ENCODE measurements at regions not wholly inside any gene's neighbourhood (a gene's known extent, or its start where the extent isn't known, plus 50 kb on each side); places are given as distances from the start of the nearest gene placed in this dataset.
A peak's percentile ranks its signal among the peaks of the same experiment; 100 is the strongest.

DNA sequence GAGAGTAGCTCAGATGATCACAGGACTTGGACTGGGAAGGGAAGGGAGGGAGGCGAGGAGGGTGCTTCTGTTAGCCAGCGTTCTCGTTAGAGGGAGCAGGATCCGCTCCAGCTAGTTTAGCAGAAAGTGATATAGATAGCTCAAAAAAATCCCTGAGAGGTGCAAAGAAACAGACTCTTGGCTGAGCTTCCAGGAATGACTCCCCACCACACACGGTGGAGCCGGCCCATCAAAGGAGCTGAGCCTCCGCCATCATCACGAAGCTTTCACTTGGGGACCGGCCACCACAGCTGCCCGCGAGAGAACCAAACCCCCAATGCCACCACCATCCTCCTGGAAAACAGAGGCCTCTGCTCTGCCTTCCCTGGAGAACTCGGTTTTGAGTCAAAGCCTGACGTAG lies 124.6 kb upstream of the BCL2L14 start:
- DNase-seq (ENCODE audit: low read depth): no peak

DNA sequence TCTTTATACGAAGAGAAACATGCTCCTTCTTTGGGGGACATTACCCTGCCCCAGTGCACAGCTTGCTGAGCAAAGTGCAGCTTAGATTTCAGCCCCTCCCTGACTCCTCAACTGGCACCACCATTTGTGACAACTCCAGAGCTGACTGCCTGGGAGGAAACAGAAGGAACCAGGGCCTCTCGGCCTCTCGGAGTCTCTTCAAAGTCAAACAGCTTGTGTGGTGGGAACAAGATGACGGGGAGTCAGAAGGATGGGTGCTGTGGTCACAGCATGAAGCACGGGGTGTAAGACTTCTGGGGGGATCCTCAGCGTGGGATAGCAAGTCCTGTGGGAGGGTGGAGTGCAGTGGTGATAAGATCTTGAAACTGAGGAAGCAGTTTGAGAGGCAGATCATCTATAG lies 123.5 kb upstream of the BCL2L14 start:
- DNase-seq (ENCODE audit: low read depth): no peak

DNA sequence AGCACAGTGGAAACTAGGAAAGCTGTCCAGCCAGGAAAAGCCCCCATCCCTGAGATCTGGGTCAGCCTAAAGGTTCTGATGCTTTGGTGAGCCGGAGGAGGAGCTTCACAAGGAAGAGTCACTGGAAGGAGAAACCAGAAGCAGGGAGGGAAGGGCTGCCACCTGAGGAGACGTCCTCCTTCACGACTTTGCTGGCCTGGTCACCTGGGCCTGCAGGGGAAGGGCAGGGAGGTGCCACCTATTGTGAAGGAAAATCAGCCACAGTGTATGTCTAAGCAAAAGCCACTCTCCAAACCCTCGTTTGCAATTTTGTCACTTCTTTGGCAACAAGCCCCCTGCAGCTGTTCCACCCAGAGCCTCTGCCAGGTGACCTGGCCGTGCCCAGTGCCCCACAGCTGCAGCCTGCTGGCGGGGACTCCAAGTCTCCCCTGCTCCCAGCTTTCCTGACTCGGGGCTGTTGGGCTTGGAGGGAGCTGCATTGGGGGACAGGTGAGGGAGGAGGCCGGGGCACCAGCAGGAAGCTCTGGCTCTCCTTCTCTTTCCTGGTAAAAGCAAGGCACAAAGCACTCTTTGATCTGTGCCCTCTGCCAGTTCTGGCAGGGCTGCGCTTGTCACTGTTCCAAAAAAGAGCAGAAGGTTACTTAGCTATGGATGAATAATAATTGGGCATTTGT lies 120.9 kb upstream of the BCL2L14 start:
- no peak for DNase-seq (ENCODE audit: low read depth)

DNA sequence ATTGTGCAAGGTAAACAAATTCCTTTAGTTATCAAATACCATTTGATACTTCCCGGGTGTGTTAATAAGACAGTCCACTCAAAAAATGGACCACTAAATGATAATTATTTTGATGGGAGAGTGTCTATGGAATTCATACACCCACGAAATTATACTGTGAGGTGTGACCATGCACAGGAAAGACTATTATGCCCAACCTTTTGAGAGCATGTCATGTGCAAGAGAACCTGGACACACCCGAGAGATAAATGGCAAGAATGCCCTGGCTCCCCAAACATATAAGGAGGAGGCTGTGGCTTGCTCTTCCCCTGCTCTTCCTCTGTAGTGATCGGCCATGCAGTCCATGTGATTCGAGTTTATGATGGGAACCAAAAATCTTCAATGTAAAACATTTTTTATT lies 119.5 kb upstream of the BCL2L14 start:
- no peak for DNase-seq (ENCODE audit: low read depth)

DNA sequence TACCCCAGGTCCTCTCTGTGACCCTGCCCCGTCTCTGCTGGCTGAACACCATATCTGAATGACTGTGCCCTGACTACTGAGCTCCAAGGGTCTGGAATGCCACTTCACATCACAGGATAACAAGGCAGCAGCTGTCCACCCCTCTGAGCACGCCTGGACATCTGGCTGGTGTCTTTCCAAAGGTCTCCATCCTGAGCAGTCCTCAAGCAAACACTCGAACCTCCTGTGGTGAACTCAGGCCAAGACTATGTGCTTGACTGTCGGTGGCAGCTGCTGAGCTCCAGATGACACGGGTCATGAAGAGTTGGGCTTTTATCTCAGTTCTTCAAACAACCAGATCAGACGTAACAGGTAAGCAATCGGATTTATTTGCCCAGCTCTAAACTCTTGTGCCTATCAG lies 117.2 kb upstream of the BCL2L14 start:
- DNase-seq (ENCODE audit: low read depth): no peak

DNA sequence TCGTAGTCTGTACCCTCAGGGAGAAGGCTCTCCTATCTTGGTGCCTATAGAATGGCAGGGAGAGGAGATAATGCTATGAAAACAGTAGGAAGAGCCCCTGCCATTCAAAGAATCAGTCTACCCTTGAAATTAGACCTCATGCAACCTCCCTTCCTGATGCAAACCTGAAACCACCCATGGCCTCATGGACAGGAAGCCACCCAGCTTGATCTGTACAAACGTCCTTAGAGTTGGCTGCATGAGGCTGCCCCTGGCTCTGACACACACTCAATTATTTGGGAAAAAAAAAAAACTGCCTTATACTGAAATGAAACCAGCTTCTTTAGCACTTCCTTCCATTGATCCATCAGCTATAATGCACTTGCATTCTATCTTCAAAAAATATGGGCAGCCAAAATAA lies 116.6 kb upstream of the BCL2L14 start:
- no peak for DNase-seq (ENCODE audit: low read depth)

DNA sequence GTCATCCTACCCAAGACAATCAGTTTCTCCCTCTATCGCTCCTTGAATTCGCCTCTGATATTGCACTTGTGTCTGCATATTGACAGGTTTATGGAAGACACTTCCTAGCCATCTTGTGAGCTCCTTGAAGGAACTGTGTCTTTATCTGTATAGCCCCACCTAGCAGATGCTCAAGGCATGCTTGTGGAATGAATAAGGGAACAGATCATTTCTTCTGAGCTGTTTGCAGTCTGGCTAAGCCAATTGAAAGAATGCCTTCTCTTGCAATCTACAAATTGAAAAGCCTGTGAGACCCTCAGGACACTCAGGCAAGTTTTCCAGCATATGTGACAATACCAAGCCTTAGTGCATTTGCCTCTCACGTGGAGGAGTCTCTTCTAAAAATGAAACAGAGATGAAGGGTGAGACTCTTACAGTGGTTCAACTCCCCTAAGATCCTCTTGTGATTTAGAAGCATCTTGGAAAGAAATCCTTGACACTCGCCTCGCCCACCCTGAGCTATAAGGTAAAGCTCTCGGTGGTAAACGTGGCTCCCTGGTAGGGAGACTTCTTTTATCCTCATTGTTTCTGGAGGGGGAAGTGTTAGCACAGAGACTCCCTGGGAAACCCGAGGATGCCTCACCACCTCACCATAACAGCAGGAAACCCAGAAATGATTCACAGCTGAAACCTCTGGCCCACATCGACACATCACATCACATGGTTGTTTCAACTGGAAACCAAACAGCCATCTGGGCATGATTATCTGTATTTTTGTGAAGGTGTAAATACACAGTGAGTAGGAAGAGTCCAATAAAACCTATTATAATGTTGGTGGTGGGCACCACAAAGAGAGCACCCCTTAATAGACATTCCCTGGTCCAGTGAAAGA lies 112.3 kb upstream of the BCL2L14 start:
- DNase-seq (ENCODE audit: low read depth): peak; percentile 41

DNA sequence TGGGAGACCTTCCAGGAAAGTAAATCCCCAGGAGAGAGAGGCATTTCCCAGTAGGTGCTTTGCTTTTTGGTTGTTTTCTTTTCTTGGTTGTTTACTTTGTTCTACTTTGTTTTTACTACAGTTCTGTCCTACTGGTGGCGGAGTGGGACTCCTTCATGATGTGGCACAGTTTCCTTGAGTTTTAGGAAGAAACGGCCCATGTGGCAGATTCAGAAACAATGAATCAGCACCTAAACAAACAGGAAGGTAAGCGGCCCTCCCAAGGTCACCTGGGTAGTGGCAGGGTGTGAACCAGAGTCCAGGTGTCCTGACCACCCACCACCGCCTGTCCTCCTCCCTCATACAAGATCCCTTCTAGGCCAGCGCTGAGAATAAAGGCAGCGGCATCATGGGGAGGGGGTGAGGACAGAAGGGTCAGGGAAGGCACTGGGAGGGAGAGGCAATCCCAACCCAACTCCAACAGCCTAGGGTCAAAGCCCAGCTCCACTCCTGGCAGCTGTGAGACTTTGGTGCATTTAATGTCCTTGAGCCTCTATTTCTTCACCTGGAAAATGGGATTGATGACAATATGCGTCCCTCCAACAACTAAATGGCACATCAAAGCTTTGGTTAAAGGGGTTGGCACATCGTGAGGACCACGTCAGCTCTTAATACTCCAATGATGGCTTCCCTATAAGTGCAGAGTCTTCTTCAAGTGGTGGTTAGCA lies 111.5 kb upstream of the BCL2L14 start:
- no peak for DNase-seq (ENCODE audit: low read depth)

DNA sequence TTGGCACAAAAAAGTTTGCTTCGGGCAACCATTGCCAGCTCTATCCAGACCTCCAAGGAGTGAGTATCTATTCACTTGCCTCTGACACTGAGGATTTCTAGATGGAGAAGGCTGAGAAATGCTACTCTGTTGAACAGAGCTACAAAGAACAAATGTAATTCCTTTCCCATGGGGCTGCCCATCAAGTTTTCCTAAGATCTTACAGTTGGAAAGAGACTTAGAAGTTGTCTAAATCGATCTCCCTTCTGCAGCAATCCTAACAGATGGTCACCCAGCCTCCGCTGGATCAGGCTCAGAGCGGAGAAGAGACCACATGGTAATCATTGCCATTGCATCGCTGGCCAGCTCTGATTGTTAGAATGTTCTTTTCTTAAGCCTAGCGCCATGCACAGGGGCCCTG lies 110.1 kb upstream of the BCL2L14 start:
- no peak for DNase-seq (ENCODE audit: low read depth)

DNA sequence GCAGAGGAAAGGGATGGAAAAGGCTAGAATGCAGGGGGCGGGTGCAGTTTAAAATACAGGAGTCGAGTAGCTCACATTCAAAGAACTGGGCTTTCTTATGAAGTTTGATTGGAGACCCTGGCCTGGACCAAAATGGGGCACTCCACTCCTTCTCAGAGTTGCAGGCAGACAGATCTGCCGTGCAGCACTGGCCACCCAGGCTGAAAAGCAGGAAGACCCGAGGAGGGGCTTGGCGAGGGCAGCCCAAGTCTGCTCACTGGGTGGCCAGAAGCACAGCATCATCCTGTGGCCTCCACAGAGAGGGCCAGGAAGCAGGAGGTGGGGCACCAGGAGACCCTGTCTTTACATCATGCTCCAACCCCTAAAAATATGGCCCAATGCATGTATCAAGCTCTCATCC lies 109.1 kb upstream of the BCL2L14 start:
- no peak for DNase-seq (ENCODE audit: low read depth)

DNA sequence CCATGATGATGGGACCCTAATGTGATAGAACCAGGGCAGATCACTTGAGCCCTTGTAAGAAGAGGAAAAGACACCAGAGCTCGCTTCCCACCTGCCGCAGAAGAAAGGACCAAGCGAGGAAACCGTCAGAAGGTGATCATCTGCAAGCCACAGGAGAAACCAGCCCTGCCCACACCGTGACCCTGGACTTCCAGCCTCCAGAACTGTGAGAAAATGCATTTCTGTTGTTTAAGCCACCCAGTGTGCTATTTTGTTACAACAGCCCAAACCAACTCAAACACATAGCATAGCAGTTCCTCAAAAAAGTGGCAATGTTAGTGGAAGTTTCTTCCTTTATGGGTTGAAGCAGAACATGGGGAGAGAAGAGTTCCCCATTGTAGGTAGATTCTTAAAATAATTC lies 107.9 kb upstream of the BCL2L14 start:
- no peak for DNase-seq (ENCODE audit: low read depth)

DNA sequence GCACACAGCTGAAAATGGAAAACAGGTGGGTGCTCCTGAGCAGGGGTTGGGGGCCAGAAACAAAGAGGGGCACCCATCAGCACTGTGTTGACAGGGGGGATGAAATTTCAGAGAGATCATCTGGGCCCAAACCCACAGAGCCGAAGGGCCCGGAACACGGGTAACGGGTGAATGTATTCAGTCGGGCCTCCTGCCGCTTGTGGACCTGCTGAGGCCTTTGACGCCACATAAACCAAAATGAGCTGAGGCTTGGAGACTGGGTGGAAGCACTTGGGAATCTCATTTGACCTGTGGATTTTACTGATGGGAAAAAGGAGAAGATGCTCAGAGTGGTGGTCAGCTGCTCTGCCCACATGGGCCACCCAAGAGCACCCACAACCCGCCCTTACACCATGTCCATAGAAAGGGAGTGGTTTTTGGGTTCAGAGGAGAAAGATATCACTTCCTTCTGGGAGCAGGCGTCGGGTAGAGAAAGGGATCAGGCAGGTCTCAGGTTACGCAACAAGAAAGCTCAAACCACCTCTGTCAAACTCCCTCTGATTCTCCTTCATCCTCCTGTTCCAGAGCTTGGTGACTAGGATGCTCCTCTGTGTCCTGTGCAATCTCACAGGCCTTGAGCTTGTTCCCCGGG lies 106.8 kb upstream of the BCL2L14 start:
- DNase-seq (ENCODE audit: low read depth): no peak

DNA sequence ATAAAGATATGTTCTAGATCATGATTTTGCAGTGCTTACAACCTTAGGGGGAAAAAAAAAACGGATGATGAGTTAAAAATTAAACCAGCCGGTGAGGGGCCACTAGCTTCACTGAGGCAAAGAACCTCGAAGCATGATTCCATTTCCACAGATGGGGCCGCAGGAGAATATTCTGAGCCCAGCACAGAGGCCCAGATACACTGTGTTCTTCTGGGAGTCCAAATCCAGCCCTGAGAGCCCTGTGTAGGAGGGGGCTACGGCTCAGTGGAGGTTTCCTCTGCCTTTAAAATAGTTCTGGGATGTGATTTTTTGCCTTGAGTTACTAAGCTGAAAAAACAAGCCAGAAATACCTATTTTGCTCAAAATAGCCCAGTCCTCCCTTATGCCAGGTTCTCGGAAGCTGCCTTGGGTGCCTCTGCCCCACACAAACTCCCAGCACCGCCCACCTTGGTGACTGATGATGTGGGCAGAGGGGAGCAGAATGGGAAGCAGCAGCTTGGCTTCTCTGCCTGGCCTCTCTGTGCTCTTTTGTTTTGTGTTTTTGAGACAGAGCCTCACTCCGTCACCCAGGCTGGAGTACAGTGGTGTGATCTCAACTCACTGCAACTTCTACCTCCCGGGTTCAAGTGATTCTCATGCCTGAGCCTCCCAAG lies 105.4 kb upstream of the BCL2L14 start:
- no peak for DNase-seq (ENCODE audit: low read depth)

DNA sequence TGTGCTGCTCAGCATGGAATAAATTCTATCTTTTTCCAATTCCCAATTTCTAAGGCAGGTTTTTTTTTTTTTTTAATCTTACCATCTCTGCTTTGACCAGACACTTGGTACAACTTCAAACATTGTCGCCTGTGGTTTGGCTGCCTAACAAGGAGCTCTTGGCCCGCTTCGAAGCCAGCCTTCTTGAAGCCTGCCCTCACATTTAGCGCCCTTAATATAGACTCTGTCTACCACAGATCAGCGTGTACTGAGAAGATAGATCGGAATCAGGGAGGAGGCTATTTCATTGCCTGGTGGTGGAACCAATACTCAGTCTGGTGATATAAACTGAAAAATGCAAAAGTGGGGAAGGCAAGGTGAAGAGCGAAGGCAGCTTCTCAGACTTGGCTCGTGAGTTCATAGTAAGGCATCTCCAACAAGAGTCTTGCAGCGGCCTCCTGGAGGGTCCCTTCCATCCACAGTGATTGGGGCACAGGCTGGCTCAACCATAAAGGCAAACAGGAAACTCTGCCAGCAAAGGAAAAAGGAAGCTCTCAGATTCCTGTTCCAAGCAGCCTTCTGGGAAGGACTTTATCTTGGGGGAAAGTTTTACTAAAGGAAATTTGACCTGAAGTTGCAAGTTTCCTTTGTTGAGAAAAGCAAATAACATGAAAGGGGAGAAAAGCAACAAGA lies 103.2 kb upstream of the BCL2L14 start:
- no peak for DNase-seq (ENCODE audit: low read depth)

DNA sequence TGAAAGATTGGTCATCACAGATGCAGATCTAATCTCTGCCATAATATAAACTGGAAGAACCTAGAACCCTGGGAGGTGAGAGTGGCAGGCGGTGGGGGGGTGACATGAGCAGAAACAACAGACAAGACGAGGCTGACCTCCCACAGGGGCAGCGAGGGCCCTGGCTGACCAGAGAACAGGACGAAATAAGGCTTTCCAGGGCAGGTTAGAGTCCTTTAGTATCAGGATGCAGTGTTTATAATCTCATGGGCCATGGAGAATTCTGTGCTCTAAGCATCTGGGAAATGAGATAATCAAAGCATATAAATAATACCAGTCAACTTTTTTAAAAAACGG lies 102.7 kb upstream of the BCL2L14 start:
- DNase-seq (ENCODE audit: low read depth): no peak

DNA sequence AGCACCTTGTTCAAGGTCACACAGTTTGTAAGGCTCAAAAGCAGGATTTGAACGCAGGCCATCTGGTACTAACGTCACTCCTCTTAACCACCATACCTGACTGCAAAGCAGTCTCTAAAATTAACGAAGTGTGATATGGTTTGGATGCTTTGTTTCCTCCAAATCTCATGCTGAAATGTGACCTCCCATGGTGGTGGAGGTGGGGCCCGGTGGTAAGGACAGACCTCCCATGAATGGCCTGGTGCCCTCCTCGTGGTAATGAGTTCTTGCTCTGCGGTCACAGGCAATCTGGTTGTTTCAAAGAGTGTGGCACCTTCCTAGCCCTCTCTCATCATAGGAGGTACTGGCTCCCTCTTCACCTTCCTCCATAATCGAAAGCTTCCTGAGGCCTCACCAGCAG lies 102.2 kb upstream of the BCL2L14 start:
- DNase-seq (ENCODE audit: low read depth): no peak

DNA sequence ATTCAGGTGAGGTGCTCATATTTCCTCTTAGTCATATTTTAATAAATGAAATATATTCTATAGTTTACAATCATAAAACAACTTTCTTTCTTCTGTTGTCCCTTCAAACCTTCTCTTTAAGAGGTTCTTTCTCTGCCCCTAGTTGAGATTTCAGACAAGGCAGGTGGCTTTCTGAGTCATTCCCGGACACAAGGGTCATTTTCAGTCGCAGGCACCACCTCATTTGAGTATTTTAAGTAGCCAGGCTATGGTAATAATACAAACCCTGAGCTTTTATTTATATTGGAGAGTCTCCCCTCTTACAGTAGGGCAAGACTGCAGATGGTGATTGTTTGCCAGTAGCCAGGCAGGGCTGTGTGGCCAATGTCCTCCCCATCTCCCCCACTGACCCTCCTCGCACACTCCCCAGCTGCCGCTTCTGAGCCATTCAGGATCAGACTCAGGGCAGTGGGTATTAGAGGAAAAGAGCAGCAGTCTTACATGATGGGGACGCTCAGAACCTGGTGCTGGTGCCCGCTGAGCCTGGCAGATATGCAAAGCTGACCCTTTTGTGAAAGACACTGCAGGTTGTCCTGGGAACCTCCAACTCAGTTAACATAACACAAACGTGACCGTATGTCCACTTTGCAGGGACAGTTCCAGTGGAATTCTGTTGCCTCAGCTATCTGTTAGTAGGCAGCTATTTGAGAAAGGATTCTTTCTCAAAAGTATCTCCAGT lies 101.1 kb upstream of the BCL2L14 start:
- DNase-seq (ENCODE audit: low read depth): no peak

DNA sequence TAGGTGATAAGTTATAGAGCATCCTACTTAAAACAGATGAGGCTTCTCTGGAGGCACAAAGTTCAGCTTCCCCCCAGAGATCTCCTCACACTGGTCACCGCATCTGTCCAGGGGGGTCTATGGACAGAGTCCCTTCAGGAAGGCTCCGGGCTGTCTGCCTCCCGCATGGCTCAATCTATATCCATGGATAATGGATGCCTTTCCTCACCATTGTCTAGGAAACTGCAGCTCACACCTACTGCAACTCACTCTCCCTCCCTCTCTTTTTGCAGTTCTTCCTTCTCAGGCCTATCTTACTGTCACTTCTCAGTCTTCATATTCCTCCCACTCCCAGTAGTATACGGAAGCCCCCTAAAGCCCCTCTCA lies 100.6 kb upstream of the BCL2L14 start:
- no peak for DNase-seq (ENCODE audit: low read depth)

DNA sequence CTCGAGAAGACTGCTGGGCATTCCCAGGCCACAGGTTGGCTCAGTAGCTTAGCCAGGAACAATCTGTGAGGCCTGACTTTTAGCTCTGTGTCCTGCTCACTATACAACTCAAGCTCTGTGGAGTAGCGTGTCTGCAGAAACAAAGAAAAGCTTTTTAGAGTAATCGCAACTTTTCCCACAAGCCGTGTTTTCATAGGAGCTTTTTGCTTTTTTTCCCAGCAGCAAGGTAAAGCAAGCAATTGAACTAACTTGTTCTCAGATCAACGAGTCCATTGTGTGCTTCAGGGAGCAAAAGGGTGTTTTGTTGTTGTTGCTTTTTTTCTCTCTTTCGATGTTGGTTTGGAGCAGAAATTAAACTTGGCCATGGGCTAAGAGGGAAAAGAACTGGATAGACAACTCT lies 97.3 kb upstream of the BCL2L14 start:
- no peak for DNase-seq (ENCODE audit: low read depth)

DNA sequence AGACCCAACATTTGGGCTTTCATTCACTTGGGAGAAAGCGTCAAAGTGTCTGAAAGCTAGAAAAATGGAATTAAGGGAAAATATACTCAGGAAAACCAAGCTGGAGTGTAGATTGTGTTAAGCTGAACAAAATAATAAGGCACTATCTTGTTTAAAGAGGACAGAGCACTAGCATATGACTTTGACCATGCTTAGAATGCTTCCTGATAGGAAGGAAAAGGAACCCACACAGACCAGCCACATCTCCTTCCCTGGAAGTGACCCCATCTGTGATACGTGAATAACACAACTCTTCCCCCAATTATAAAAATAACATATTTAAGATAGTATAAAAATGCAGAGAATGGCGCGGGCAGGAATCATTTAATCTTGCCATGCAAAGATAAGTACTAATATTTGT lies 94.7 kb upstream of the BCL2L14 start:
- DNase-seq (ENCODE audit: low read depth): no peak

DNA sequence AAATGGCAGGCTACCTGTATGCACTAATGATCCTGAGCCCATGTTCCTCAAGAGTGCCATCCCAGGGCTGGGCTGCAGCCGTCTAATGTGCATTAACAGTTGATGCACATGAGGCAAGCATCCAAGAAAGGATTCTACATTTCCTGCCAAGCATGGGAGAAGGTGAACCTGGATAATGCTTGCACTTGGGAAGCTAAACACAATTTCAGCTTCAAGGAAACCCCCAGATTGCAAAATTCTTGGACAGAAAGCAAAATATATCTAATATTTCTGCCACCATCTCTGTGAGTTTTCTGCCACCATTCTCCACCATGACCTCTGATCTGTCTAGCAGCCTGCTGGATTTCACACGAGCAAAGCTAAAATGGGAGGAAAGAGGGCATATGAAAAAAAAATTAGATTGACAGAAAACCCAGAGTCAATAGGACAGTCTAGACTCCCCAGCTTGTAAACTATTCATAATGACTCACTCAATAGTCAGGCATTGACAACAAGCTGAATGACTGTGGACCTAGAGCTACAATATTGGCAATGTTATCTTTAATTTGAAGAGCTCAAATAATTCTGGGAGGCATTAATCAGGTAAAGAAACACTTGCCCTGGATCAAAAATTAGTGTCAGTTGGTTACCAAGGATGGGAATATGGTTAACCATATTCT lies 91.9 kb upstream of the BCL2L14 start:
- DNase-seq (ENCODE audit: low read depth): no peak
